HG02759 (cell line): ENCODE measurements at regions not wholly inside any gene's neighbourhood (a gene's known extent, or its start where the extent isn't known, plus 50 kb on each side); places are given as distances from the start of the nearest gene placed in this dataset.
"Not testable (repeated sequence)": the region's sequence is repeated elsewhere in the genome, so short reads cannot be mapped to it uniquely, and the experiment has no call there.

Experiments used
- ATAC-seq: cut with Tn5 transposase; IDR thresholded peaks from one replicate; pipeline ENCODE4 v1.9.1; 2021; ENCODE audit warnings: mild to moderate bottlenecking, moderate library complexity; ENCODE audit not compliant: unreplicated experiment

DNA sequence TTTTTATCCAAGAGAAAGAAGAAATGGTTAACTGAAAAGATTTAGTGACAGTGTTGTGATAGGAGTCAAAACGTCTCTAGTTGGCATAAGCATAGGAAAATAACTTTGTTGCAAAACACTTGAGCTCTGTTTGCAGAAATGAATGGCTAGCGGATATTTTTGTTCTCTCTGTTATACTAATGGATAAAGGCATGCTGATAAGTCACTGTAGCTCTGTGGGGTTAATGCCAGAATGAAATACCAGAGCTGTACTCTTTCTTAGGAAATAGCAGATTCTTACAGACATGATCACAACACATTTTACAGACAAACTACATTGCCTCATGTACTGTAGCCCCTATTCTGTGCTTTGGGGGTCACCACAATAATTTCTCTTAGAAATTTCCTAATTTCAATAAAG lies 202.8 kb downstream of the DMRTA1 start:
- no peak for ATAC-seq

DNA sequence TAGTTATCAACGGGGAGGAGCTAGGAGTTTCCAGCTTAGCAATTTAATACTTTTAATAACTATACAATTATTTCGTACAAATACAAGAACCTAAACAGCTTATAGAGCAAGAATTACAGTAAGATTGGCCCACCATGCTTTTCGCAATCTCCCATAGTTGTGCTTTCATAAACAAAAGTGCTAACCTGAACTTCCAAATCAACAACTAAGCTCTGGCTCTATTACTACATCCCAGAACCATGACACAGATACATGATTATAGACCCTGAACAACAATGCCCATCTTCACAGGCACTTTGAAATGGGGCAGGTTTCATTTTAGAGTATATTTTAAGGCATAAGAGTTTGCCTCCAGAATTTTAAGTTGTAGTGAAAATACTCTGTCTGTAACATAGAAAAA lies 203.5 kb downstream of the DMRTA1 start:
- ATAC-seq: no peak

DNA sequence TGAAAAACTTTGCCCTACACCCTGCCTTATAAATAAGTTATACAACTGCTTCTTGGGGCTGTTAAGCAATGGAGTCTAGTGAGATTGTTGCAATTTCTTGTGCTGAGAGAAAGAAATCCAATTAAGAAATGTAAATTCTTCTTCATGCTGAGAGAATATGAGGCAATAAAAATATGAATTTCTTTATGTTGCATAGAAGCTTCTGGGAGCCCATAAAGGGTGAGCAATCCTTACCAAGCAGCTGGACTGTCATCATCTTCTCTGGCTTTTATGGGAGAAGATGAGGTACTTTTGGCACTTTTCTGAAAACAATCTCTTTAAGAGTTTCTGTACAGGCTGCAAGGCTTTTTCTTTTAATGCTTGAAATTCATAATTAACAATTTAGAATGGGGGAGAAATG lies 204.3 kb downstream of the DMRTA1 start:
- ATAC-seq: no peak

DNA sequence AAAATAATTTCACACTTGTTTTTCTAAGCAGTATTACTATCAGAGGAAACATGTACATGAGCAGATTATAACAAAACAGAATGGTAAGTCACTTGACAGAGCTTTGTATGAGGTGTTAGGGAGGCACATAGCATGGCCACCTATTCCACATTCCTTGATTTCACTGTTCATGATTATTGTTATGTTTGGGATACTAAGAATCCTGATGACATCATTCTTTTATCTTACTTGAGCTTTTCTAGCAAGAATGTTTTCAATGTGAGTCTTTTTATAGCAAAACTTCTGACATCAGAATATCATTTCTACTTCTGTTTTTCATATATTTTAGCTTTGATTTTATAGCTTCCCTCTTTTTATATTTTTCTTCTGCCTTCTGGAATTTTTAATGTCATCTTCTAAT lies 208.2 kb downstream of the DMRTA1 start:
- no peak for ATAC-seq

DNA sequence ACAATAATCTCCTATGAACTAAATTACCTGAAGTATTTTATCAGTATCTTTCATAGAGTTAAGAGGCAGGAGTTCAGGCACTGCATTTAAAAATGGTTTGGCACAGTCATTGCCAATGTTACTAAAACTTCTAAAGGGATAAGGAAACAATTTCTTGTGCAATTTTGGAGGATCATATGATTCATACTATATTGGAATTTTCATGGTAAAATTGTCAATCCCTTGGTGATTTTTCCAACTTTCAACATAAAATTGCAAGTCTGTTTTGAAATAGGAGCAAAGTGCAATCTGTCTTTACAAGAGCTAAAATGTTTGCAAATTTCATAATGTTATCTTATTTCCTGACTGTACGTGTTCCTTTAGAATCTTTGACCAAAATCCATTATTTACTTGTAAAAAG lies 211.1 kb downstream of the DMRTA1 start:
- no peak for ATAC-seq

DNA sequence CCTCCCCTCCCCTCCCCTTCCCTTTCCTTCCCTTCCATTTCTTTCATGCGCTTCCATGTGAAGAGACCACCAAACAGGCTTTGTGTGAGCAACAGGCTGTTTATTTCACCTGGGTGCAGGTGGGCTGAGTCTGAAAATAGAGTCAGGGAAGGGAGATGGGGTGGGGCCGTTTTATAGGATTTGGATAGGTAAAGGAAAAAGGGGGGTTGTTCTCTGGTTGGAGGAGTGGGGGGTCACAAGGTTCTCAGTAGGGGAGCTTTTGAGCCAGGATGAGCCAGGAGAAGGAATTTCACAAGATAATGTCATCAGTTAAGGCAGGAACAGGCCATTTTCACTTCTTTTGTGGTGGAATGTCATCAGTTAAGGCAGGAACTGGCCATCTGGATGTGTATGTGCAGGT lies 211.9 kb downstream of the DMRTA1 start:
- ATAC-seq: not testable (repeated sequence)

DNA sequence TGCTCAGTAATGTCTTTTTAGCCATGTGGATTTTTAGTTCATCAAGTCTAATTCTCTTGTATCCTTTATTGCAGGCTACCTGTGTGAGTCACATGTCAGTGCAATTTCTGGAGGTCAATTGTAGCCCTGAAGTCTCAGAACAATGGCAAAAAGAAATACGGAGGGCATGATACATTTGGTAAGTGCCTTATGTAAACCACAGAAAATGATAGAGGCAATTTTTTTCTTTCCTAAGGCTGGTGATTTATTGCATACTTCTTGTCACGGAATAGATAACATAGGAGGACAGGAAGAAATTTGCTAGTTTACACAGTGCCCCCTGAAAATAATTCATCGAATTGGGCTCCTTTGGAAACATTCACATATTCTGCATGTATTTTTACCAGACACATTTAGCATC lies 235.9 kb downstream of the DMRTA1 start:
- no peak for ATAC-seq

DNA sequence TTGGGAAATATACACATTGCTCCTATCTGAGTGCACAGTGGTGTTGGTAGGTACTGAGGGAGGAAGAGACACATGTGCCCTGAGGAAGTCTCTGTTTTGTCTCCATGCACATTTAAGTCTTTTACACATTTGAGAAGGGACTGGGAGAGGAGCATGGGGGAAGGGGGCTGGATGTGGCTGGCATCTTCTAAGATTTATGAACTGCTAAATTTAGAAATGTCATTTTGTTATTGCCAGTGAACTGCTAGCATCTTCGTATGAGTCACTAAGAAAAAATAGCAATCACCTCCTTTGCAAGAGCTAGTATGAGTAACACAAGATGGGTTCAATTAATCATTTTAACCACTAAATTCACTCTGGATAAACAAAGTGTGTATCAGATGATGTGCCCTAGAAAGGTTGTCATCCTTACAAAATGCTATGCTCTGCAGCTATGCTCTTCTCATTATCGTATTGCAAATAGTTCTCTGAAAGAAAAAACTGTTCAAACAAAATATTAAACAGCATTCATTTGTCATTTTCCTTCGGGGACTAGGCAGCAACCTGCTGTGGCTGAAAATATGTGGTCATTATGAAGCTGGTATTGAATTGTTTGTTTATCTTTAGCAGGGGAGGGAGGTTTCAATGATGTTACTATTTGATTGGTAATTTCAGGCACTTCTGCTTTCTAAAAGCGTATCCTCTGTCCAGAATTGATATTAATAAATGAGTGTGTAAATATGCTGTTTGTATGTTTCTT lies 236.5 kb downstream of the DMRTA1 start:
- ATAC-seq: no peak

DNA sequence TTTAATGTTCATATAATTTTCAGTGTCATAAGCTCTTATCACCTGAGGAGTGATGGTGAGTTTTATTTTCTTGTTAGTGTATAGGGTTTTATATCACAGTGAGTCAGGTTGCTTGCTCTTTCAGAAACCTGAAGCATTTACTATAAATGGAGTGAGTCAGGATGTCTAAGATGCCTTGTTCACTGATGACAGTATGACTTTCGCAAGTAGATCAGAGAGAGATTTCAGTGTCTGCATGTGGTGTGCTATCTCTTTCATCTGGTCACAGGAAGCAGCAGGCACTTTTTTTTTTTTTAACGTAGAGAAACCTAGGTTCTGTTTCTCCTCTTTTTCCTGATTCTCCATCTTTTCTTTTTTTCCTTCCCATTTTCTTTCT lies 237.1 kb downstream of the DMRTA1 start:
- no peak for ATAC-seq

DNA sequence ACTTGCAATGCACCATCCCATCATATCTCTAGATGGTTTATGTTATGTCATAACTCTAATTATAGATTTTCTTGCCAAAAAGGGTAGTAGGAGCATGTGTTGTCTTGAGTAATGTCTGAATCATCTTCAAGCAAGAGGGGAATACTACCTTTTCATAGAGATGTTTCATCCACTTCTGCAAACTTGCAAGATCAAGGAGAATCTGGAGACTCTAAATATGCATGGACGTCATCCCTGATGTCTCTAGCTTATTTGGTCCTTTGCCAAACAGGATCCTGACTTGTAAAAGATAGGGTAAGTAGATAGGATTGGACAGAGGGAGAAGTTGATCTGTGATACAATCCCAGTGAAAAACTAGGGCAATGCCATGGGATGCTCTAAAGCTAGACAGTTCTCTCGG lies 246.5 kb downstream of the DMRTA1 start:
- ATAC-seq: no peak

DNA sequence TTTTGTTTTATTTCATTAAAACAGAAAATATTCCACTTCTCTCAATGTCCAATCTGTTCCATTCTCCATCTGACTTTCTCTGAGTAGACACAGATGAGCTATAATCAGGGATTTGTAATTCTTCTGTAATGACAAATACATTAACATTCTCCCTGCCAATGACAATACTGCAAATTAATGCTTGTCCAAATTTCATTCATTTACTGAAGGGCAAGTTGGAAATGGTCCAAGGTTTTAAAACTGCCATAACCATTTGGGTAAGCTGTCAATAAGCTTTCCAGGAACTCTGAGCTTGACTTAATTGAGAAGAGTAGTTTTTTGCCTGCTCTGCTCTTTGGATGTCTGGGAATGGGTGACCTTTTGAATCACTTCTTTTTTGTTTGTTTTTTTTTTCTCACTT lies 253.5 kb downstream of the DMRTA1 start:
- no peak for ATAC-seq

DNA sequence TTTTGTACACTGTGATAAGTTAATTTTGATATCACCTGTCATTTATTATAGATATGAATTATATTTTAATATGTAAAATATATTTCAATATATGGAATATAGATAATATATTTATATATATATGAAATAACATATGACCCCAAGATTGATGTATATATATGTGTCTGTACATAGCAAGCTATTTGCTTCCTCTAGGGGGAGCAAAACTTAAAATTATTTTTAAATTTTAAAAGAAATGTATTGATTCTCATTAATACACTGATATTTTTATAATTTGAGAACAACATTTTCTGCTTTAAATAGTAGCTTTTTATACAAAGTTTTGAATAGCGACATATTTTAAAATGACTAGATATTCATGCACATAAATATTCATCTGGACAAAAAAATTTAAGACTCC lies 272.0 kb downstream of the DMRTA1 start:
- no peak for ATAC-seq

DNA sequence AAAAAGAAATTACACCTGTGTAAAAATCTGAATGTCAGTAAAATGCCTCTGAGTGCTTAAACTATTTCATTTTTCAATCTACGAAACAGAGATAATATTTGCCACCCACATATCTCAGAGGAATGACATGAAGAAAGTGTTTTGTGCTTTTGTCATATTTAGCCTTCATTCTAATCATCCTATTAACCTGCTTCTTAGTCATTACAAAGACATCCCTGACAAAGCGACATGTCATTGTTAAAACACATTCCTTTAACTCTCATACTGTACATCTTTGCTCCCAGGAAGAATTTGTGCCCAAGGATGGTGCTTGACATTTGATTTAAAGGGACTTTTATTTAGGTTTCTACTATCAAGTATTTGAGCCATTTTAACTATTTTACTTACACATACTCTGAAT lies 275.9 kb downstream of the DMRTA1 start:
- ATAC-seq: no peak

DNA sequence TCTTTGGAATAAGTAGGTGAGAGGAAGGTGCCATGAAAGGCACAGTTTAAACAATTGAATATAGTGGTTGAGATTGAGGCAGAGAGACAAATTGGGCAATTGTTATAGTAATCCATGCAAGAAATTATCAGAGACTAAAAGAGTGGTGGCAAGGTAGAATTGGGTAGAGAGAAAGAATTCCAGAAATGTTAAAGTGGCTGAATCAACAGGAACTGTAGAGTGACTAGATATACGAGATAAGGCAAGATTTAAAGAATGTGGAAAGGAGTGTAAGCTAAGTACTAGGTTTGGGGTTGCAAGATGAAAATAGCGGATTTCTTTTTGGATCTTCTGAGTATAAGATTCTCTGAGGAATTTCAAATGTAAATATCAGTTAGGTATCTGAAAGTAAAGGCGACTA lies 285.2 kb downstream of the DMRTA1 start:
- ATAC-seq: no peak

DNA sequence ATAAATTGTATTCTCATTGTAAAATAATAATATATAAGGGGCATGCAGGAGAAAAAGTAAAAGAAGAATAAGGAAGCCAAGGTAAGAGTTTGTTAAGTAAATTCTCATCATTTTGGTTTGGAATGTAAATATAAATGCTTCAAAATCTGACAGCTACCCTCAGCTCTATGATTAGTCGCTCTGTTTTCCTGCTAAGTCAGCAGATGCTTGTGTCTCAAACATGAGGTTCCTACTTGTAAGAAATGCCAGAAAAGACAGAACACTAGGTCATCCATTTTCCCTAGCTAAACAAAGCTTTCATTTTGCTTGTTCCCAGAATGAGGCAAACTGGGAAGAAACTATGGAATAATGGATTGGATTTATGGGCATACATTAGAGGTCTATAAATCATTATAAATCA lies 293.1 kb downstream of the DMRTA1 start:
- no peak for ATAC-seq

DNA sequence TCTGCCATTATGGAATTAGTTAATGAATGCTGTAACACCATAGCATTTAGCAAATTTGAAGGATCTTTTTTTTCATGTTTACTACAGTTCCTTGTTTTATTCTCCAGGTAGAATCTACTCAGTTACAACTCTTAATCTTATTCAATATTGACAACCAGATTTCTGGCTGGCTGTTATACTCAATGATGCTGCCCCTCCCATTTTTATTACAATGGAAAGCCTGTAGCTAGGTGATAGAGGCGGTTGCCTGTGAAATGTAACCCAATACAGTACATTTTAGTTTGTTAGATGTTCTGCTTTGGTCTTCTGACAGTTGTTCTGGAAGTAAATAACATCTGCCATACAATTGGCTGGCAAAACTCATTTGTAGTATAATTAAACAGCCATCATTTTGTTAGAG lies 294.2 kb downstream of the DMRTA1 start:
- ATAC-seq: no peak

DNA sequence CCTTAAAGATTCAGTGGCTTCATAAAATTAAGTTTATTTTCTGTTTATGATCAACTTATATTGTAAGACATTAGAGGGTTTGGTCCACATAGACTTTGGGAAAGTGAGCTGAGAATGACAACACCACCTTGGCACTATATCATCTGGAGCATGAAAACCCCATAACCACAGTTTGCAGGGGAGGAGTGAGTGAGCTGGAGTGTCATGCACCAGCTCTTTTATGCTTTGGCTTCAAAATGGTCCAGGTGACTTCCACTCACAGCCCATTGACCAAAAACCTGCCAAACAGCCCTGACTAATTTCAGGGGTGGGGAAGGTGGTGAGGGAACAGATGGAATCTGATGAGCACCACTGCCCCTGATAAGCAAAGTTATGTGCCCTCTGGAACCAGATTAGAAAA lies 295.8 kb downstream of the DMRTA1 start:
- no peak for ATAC-seq

DNA sequence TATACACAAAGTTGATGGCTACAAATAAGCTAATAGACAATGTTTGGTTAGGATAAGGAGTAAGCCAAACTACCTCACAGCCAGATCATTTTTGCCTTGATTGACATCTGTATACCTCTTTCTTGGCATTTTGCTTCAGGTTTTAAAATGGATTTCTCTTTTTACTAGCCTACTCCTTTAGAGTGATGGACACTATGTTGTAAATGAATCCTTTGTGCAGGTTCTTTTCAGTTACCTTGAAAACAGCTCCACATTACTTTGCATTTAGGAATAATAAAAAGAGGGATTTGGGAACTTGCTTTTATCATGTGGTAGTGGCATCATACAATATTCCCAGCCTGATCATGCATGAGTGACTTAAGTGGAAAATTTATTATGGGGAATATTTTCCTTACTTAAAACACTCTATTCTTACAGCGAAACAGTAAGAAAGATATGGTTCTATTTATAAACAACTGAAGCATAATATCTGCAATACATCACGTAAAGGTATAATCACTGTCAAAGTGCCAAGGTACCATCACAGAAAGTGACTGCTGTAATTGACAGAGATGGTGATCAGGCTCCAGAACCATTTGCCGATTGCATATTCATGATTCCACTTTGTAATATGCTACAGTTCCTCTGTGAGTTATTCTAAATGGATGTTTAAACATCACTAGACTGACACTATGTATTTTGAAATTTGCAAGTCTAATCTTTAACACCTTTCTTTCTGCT lies 327.0 kb downstream of the DMRTA1 start:
- no peak for ATAC-seq

DNA sequence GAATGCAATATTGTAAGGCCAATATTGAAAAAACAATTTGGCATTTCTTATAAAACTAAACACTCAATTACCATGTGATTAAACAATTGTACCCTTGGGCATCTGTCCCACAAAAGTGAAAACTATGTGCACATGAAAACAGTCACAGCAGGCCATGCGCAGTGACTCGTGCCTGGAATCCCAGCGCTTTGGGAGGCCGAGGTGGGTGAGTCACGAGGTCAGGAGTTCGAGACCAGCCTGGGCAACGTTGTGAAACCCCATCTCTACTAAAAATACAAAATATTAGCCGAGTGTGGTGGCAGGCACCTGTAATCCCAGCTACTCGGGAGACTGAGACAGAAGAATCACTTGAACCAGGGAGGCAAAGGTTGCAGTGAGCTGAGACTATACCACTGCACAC lies 343.7 kb downstream of the DMRTA1 start:
- ATAC-seq: no peak

DNA sequence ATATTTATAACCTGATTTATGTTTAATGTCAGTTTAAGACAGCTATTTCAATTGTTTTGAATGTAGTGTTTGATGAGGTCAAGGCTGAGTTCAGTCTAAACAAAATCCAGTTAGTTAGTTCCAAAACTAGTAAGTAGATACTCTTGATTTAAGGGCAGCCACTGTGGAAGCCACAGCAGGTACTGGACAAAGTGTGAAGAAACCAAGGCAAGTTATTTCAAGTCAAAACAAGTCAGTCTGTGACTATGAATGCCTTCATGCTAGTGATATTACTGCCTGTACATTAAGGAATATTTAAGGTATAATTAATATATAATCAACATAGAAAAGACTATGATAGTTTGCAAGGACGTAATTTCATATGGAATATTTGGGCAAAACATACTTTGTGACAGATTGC lies 362.3 kb downstream of the DMRTA1 start:
- no peak for ATAC-seq

DNA sequence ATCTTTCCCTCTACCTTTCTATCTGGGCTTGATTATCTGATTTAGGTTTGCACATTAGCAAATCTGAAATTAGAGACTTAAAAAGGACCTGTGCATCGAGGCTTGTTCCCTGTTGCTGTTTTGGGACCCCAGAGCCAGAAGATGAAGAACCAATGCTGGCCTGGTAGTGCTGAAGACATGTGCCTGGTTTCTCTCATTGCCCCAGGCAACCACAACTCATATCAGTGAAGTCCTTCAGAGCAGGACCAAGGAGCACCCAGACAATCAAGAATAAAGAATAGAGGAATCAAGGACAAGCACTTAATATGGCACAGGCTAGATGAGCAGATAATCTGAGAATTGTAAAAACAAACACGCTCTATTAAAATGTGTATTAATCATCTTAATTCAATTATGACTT lies 362.7 kb downstream of the DMRTA1 start:
- ATAC-seq: no peak

DNA sequence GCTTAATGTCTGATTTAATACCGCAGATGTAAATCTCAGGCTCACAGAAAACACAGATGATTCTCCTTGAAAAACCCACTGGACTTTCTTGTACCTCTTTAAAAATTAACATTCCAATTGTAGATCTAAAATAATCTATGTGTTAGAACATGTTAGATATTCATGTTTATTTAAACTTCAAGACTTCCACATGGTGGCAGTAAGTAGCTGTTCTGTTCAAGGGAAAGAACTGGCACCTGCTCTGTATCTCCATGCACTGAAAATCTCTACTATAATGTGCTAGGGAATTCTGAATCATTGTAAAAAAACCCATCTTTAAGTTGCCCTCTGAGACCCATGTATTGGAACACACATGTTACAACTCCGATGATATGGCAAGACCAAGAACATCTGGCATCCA lies 366.9 kb downstream of the DMRTA1 start:
- no peak for ATAC-seq

DNA sequence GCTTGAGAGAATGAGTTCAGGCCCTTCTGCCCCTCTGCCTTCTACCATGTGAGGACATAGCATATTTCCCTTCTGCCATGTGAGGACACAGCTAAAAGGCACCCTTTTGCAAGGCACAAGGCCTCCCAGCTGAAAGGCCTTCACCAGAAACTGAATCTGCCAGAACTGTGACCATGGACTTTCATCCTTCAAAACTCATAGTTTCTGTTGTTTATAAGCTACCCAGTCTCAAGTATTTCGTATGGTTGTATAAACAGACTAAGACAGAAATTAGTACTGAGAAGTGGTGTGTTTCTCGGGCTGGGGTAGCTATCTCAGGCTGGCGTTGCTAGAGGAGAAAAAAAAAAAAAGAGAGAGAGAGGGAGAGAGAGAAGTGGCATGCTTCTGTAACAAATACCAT lies 368.6 kb downstream of the DMRTA1 start:
- ATAC-seq: no peak
